HG03460 (cell line): ENCODE measurements at regions not wholly inside any gene's neighbourhood (a gene's known extent, or its start where the extent isn't known, plus 50 kb on each side); places are given as distances from the start of the nearest gene placed in this dataset.
"Not testable (repeated sequence)": the region's sequence is repeated elsewhere in the genome, so short reads cannot be mapped to it uniquely, and the experiment has no call there.

ENCODE experiments used
- ATAC-seq: cut with Tn5 transposase; IDR thresholded peaks from one replicate; pipeline ENCODE4 v1.9.1; 2021; ENCODE audit not compliant: unreplicated experiment

DNA sequence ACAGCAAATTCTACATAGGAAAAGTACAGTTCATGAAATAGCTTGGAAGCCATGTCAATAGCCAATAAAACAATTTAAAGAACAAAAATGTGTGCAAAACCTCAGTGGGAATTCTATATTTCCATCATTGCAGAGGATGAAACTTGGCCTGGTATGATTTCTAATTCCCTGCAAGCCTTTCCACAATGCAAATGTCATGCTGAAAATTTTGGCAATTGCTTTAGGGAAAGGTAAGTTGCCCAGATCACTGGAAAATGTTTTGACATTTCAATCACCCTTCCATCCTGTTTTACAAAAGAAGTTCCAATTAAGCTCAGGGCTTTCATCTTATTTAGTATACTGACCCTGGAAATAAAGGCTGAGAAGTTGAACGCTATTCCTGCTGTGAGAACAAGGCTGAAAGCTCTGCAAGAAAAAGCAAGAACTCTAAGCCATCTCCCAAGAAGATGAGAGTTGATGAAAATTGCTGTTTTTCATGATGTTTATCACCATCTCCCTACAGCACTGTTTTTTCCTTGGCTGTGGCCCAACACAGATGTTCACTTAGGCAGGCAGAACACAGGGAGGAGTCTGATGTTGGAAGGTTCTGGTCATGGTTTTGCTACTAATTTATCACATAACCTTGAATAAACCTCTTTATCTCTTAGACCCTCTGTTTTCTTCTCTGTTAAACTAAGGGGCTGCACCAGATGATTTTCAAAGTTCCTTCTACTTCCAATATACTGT is 263.7 kb downstream of the KCTD12 start:
- ATAC-seq, result no peak

DNA sequence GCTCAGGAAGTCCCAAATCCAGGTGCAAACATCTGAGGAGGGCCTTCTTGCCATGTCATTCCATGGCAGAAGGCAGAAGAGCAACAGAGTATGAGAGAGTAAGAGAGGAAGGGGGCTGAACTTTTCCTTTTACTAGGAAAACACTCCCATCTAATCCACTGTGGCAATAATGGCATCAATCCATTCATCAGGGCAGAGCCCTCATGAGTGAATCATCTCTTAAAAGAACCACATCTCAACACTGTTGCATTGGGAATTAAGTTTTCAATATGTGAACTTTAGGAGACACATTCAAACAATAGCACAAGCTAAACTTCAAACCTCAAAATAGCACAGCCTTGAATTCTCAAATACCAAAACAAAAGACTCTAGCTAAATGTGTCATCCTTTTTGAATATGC is 264.5 kb downstream of the KCTD12 start:
- ATAC-seq, result no peak

DNA sequence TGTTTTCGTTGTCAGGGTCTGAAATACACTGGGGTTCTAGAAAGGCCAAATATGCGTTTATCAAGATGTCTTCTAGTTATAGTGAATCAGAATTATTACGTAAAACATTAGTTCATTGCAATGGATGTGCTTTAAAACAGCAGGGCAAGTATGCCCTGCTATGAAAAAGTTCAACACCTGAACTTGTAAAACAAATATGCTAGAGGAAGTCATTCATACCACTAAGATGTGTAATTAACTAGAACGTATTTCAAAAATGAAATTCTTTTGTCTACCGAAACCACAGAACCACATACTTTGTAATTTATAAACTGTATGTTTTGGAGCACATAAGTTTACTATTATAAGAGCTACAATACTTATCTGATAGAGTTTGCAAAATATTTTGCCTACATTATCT is 266.2 kb downstream of the KCTD12 start:
- no peak for ATAC-seq

DNA sequence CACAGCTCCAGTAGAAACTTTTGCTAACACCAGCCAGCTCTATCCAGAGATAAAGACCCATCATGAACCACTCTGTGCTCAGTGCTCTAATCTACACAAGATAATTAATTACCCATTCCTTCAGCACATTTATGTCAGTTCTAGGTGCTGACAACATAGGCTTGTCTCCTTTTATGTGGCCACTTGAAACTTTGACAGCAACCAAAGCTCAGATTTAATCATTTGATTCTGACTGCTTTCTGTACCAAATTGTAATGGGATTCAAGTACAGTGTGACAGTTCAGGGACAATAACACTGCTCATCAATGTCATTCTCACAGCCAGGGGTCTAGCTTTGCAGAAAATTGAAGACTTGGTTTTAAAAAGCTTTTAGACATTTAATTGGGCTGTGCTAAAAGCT is 266.6 kb downstream of the KCTD12 start:
- no peak for ATAC-seq

DNA sequence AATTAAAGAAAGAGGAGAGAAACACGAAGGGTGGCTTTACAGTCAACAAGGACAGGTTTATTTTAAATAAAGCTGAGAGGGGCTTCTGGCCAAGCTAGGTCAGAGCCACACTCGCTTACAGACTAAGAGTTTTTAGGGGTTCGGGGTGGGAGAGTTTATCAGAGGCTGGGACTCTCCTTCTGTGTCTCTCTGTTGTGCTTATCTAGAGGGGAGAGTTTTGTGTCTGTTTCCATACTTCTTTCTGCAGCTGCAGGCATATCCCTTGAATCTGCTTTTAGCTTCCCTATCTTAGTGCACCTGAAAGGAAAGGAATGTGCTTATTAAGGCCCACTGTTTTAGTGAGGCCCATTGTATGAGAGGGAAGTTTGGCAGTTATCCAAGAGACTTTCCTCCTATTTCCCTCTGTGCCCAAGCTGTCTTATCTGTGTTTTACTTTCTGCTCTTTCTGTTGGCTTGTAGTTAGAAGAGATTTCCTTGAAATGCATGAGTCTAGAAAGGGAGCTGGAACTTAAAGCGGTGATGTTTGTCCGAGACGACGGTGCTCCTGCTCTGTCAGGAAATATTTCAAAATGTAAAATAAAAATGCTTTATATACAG is 275.3 kb downstream of the KCTD12 start:
- no peak for ATAC-seq

DNA sequence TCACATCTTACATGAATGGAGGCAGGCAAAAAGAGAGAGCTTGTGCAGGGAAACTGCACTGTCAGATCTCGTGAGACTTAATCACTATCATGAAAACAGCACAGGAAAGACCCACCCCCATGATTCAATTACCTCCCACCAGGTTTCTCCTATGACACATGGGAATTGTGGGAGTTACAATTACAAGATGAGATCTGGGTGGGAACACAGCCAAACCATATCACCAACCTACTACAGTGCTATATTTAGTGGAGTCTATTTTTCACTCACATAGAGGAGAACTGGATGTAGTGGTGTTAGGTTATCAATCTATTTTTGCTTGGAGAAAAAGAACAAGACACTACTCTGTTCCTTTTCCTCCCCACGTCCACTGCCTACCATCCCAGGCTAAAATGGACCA is 276.6 kb downstream of the KCTD12 start:
- no peak for ATAC-seq

DNA sequence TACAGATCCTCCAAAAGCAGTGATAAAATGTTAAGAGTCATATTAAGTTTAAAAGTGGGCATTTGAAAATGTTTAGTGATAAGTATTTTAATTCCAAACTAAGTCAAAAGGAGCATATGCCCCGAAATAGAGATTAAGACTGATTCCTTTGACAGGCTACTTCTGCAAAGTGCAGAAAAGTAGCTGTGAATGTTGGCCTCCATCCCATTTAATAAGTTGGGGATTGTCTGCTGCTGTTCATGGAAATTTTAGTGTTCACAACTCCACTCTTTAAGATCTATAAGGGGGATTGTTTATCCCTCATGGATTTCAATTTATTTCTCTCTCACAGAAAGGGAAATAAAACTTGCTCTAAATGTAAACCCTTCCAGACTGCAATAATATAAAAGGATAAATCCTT is 278.3 kb downstream of the KCTD12 start:
- ATAC-seq, result no peak

DNA sequence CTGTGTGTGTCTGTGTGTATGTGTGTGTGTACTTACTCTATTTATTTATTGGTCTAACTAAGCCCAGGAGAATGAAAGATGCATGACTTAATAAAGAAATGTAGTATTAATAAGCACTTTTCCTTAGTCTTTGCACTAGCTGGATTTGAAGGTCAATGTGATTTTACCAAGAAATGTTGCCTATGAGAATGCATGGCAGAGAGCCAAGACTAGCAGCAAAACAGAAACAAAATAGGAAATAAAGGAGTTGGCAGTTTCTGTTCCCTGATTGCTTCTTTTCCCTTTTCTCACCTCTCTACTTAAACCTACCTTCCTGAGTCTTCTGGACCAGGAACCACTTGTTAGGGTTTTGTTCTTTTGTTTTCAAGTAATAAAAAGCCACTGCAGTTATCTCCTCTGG is 286.1 kb downstream of the KCTD12 start:
- ATAC-seq, result no peak

DNA sequence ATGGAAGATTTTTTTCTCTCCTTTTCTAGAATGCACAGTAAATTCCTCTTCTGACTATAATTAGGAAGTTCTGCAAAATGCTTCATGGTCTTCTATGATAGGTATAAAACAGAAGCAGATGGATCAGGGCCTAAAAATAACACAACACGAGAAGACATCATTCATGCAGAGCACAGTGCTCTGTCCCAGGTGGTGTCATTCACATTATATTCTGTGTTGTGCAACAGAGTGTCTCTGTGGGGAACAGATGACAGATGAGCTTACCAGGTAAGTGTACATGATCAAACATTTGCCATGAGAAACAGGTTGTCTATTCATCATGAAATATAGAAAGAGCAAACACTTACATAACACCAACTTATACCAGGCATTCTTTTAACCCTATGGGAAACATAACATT is 288.3 kb downstream of the KCTD12 start:
- no peak for ATAC-seq

DNA sequence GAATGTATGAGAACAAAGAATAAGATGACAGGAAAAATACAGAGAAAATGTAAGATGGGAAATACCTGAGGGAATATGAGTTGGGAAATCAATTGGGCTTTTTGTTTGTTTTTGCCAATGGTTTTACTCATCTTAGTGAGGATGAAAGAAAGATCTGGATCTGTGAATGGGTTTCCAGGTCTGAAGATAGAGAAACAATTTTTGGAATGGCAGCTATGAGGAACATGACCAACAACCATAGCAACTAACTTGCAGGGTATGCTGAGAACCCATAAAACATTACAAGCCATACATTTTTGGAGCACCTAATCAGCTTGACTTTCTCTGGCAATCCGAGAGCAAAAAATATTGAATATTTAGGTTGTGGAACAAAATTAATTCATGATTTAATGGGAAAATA is 290.0 kb downstream of the KCTD12 start:
- ATAC-seq, result no peak

DNA sequence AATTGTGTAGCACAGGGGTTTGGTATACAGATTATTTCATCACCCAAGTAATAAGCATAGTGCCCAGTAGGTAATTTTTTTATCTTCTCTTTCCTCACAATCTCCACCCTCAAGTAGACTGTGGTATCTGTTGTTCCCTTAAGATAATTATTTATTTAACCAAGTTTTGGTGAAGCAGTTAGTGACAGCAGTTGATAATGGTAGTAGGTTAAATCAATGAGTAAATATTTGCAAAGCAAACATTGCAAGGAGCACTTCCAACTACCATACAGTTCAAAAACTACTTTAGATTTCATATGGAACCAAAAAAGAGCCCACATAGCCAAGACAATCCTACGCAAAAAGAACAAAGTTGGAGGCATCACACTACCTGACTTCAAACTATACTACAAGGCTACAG is 291.8 kb downstream of the KCTD12 start:
- ATAC-seq, result no peak

DNA sequence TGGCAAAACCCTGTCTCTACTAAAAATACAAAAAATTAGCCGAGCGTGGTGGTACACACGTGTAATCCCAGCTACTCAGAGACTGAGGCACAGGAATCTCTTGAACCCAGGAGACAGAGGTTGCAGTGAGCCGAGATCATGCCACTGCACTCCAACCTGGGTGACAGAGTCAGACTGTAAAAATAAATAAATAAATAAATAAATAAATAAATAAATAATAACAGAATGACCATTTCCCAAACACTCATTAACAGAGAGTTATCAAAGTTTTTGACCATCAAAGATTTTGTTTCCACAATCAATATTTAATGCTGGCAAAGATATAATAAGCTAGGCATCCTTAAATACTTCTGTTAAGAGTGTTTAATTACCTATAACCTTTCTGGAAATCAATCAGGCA is 299.4 kb downstream of the KCTD12 start:
- no peak for ATAC-seq

DNA sequence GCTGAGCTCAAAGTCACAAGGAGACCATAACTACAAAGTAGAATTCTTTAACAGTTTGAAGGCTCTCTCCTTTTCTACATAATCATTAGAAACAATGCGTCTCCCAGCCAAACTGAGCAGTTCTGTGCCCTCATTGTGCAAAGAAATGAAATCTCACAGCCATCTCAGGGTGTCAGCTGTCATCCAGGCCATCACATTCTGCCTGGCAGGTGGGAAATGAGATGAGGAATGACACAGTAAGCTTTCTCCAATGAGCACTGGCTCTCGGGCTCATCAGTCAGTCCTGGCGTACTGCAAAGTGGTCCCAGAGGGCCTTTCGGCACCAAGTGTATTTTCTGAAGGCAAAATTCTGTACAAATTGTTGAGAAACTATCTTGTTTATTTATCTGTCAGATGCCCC is 306.5 kb downstream of the KCTD12 start:
- no peak for ATAC-seq

DNA sequence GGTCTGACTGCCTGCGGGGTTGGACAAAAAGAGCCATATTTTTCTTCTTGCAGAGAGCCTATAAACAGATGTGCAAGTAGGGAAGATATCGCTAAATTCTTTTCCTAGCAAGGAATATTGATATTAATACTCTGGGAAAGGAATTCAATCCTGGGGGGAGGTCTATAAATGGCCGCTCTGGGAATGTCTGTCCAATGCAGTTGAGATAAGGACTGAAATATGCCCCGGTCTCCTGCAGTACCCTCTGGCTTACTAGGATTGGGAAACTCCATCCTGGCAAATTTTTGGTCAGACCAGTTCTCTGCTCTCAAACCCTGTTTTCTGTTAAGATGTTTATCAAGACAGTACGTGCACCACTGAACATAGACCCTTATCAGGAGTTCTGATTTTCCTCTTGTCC is 310.6 kb downstream of the KCTD12 start:
- not testable (repeated sequence) for ATAC-seq

DNA sequence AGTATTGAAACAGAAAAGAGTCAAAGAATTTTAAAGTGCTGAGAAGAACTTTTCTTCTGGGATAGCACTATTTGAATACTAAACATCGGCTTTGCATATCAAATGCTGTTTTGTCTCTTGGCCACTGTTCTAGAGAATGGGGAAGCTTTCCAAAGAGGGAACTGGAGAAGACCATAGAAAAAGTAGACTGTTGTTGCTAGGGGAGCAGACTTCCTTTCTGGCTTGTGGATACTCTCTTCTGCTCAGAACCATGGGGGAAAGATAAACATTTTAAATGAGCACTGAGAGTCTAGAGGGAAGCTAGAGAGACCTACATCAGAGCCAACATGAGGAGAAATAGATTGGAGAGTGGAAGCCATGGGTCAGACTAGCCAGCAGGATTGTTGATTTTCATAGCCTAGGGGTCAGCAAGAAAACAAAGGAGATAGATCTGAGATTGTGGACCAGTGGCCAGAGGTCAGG is 315.7 kb downstream of the KCTD12 start:
- no peak for ATAC-seq

DNA sequence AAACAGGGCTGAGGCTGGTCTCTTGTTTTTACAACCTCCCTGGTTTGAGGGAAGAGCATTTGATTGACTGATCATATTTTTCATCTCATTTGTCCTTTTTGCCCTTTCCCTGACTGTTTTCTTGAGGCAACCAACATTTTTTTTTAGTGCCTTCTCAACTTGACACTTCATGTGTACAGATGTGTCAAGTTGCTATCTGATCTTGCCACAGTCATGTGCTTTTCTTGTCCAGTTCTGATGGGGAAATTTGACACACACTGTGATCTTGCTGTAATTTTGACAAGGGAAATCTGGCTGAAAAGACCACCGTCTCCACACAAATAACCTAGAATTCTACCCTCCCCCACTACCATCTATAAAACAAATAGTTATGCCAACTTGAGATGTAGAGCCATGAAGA is 329.6 kb downstream of the KCTD12 start:
- no peak for ATAC-seq

DNA sequence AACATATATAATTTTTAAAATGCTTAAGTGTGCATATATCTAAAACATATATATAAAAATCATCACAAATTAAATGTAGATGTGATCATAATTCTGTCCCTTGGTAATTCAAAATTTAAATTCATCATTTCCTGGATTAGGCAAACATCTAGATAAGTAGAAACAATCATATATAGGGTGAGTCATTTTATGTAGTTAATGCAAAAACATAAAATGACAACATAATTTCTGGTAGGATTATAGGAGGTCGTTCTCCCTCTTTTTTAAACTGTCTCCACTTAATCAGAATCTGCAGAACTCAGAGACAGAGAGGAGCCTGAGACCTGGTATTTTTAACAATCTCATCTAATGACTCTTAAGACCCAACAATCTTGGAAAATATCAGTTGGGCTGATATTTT is 333.4 kb downstream of the KCTD12 start:
- ATAC-seq, result no peak

DNA sequence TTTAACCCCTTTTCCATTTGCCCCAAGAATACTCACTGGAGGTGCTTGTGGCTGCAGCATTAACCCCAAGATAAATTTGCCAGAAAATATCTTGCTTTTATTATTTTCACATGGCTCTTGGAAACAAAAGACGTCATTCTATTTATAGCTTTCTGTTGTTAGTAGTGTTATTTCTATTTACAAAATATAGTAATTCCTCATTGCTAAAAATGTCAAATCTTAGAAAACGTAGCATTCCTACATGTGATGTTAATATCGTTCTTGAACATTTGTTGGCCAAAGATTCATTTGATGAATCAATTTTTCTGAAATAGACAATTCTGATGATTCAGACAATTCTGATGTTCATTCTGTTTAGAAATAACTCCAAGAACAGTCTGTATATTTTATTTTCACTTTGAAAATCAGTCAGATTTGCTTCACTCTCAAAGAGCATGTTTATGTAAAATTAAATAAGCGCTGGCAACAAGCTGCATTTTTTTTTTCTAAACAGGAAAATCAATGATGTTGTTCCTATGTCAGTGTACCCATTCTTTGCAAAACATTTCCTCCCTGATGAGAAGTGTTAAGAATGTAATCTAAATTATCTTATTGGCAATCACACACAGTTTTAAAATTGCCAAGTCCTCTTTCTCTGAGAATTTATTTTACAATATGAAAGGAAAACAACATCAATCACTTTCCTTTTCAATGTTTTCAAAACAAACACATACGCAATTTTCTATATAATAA is 334.0 kb downstream of the KCTD12 start:
- ATAC-seq, result no peak

DNA sequence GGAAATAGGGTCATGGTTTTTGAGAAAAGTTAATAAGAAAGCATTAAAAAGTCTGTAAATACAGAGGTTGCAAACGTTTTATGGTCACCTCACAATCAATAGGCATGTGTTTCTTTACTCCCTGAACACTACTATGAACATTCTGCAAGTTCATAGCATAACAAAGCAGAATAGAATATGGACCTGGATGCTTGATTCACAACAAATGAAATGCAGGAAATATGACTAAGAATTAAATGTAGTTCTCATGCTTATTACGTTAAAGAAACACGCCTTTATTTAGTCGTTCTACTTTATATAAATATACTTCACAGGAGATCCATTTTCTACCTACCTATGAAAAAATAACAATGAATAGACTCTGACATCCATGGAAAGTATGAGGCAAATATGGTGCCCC is 344.0 kb downstream of the KCTD12 start:
- ATAC-seq, result no peak

DNA sequence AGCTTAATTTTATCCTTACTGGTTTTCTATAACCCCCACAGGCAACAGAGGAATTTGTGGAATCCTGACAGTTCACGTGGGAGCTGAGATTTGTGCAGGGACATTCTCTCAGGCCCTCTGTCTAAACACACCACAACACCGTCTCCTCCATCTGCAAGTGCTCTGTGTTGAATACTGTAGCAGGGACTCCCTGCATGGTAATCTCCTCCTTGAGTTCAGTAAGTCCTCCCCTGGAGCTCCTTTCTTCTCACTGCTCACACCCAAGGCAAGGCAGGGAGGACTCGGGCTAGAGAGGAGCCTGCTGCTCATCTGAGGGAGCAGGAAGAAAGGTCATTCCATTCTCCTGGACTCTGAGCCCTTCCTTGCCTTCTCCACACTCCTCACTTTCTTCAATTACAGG is 348.2 kb downstream of the KCTD12 start:
- no peak for ATAC-seq

DNA sequence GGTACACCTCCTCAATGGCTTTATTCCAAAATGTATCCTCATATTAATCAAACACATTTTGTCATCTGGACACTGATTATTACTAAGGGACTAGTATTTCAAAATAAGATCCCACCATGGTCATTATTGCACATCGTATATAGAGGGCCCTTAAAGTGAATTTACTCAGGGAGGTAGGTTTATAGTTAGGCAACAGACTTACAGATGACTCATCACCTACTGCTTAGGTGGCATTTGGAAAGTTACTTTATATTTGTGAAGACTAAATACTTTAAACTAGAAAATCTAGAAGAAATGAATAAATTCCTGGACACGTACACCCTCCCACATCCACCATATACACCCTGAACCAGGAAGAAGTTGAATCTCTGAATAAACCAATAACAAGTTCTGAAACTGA is 353.0 kb downstream of the KCTD12 start:
- no peak for ATAC-seq

DNA sequence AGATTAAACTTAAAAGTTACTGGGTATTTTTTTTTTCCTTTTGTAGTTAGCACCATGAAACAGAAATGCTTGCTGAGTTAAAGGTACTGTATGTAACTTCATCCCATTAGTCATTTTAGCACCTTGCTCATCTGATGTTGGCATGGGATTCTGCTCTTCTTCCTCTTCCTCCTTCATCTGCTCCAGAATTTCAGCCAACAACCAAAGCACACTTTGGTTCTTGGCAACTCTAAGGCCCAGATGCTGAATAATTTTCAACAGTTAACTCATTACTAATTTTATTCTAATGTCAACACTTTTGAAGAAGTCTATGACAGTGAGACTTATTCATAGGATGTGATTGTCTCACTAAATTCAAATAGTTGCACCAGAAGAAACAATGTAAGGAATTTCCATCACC is 359.2 kb downstream of the KCTD12 start:
- ATAC-seq, result no peak
